ENCODE measurements at regions not wholly inside any gene's neighbourhood (a gene's known extent, or its start where the extent isn't known, plus 50 kb on each side); places are given as distances from the start of the nearest gene placed in this dataset.
"Not testable (repeated sequence)": the region's sequence is repeated elsewhere in the genome, so short reads cannot be mapped to it uniquely, and the experiment has no call there.

DNA sequence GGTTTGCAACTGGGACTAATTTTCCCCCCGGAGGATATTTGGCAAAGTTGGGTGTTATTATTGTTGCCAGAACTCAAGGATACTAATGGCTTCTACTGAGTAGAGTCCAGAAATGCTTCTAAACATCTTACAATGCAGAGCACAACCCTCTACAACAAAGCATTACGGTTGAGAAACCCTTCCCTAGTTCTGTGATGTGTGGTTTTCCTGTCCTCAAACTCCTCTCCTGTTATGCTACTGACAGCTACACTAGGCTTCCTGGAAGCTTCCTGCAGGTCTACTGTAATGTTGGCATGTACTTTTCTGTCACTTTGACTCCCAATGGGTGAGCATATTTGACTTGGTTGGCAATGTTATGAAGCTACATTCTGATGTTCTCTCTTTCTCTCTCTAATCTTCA lies 1656.9 kb downstream of the MRPL39 start:
- DNase-seq (ENCODE audit: low read depth in 2 of 3, low spot score in 2 of 3) = no peak

- no peak for DNase-seq (ENCODE audit: low read depth in 2 of 3, low spot score in 2 of 3)
Observed at GRCh38 chr21:23949493-23949892, 1657.8 kb downstream of the MRPL39 start.

DNA sequence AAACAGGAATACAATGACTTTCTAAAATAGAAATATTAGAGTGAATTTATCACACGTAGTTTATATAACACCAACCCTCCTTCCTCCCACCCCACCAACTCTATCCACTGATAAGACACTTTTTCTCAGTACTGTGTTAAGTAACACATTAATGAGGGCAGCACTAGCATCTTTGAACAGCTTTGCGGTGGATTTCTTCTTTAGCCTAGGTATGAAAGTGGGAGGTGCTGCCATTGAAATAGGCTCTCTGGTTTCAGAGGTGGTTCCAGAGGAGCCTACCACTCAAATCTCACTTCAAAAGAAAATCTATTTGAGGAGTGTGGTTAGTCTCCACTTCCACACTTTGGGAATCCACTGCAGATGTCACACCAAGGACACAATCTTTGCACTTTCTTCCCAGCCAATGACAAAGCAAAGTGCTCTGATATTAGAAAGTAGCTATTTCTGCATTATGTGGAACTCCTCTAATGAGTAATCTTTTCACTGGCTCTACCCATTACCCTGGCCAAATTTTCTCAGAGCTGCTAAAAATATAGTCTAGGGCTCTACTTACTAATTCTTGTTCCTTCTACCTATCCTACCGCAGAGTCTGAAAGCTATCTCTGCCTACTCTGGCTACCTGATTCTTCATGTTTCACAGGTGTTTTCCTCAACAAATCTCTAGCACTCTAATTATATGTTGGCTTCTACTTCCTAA lies 1667.8 kb downstream of the MRPL39 start:
- DNase-seq (ENCODE audit: low read depth in 2 of 3, low spot score in 2 of 3) = no peak

DNA sequence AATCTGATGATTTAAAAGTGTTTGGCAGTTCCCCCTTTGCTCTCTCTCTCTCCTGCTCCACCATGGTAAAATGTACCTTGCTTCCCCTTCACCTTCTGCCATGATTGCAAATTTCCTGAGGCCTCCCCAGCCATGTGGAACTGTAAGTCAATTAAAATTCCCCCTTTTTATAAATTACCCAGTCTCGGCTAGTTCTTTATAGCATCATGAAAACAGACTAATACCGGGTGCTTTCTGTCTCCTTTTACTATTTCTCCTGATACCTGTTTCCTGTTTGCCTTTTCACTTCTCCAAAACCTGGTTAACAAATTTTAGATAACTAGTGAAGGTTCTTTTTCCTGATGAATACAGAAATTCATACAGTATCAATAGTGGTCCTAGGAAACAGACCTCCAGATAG lies 1670.3 kb downstream of the MRPL39 start:
- DNase-seq (ENCODE audit: low read depth in 2 of 3, low spot score in 2 of 3) = no peak

DNA sequence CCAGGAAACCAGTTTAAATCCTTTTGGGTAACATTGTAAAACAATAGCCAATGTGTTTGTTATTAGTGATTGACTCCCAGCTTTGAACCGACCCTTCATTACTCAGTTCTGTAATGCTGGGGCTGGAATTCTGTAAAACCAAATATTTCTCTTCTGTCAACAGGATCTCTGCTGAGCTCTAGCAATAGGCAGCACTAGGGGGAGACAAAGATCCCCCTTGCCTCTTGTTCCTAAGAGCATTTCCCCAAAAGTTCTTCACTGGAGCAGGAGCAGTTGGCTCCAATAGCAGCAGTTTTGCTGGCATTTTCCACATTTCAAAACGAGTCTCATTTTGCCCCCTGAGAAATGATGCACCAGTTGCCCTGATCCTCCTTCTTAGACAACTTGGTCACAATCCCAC lies 1671.1 kb downstream of the MRPL39 start:
- DNase-seq (ENCODE audit: low read depth in 2 of 3, low spot score in 2 of 3) = no peak

DNA sequence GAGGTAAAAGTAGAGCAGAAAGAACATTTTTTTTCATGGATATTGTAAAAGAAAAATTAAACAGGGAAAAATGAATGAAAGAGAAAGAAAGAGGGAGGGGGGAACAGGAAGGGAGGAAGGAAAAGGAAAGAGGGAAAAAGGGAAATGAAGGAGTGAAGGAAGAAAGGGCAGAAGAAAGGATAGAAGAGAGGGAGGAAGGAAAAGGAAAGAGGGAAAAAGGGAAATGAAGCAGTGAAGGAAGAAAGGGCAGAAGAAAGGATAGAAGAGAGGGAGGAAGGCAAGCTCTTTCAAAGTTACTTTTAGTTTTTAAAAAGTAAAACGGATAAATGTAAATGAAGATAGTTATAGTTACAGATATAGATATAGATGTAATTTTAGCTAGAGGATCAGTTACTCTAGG lies 1676.7 kb downstream of the MRPL39 start:
- no peak for DNase-seq (ENCODE audit: low read depth in 2 of 3, low spot score in 2 of 3)

DNA sequence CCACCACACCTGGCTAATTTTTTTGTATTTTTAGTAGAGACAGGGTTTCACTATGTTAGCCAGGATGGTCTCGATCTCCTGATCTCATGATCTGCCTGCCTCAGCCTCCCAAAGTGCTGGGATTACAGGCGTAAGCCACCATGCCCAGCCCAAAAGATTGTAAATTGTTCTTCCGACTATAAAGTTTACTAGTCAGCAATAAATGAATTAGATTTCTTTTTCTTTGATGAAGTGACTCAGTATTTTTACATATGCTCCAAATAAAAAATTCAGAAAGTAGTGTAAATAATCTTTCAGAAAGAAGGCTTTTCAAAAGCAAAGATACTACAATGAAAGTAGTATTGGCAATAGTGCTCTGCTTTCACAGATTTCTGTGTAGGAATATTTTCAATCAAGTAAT lies 1680.9 kb downstream of the MRPL39 start:
- not testable (repeated sequence) for DNase-seq (ENCODE audit: low read depth in 2 of 3, low spot score in 2 of 3)

- DNase-seq (ENCODE audit: low read depth in 2 of 3, low spot score in 2 of 3) = no peak
Observed at GRCh38 chr21:23921670-23922418, 1685.4 kb downstream of the MRPL39 start.

GRCh38 chr21:23900727-23901126 lies 1706.6 kb downstream of the MRPL39 start:
- no peak for DNase-seq (ENCODE audit: low read depth in 2 of 3, low spot score in 2 of 3)

GRCh38 chr21:23899561-23899960 lies 1707.7 kb downstream of the MRPL39 start:
- no peak for DNase-seq (ENCODE audit: low read depth in 2 of 3, low spot score in 2 of 3)

GRCh38 chr21:23890652-23891051 lies 1716.6 kb downstream of the MRPL39 start:
- no peak for DNase-seq (ENCODE audit: low read depth in 2 of 3, low spot score in 2 of 3)

GRCh38 chr21:23887725-23888306 lies 1719.5 kb downstream of the MRPL39 start:
- no peak for DNase-seq (ENCODE audit: low read depth in 2 of 3, low spot score in 2 of 3)

GRCh38 chr21:23886828-23887724 lies 1720.2 kb downstream of the MRPL39 start:
- no peak for DNase-seq (ENCODE audit: low read depth in 2 of 3, low spot score in 2 of 3)

DNA sequence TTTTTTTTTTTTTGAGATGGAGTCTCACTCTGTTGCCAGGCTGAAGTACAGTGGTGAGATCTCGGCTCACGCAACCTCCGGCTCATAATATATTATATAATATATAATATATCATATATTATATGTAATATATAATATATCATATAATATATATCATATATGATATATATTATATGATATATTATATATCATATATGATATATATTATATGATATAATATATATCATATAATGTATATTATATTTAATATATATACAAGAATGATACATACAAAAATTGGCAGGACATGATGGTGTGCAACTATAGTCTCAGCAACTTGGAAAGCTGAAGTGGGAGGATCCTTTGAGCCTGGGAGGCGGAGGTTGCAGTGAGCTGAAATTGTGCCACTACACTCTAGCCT lies 1725.5 kb downstream of the MRPL39 start:
- DNase-seq (ENCODE audit: low read depth in 2 of 3, low spot score in 2 of 3) = no peak

- no peak for DNase-seq (ENCODE audit: low read depth in 2 of 3, low spot score in 2 of 3)
Observed at GRCh38 chr21:23876925-23877558, 1730.2 kb downstream of the MRPL39 start.

- no peak for DNase-seq (ENCODE audit: low read depth in 2 of 3, low spot score in 2 of 3)
Observed at GRCh38 chr21:23874271-23874670, 1733.0 kb downstream of the MRPL39 start.

DNA sequence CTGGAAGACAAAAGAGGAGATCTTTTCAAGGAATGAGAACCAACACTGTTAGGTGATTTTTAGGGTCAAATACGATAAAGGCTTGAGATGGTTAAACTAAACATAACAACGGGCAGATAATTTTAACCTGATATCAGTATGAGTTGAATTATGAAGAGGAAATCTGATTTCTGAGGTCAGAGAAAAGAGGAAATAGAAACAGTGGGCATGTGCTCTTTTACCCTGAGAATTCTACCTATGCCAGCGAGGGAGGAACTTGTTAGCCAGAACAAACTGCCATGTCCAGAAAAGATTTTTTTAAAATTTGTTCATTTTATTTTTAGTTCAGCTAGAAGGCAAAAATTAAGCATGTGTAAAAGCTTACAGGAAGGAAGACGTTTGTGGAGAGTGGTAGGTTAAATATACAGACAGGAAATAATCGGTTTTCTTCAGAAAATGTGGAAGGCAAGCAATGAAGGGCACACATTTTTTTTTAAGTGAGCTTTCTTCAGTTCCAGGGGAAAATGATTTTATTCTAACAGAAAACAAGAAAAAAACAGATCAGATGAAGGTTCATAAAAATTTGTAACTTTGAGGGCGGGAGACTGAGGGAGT lies 1745.3 kb downstream of the MRPL39 start:
- no peak for DNase-seq (ENCODE audit: low read depth in 2 of 3, low spot score in 2 of 3)

GRCh38 chr21:23858878-23859277 lies 1748.4 kb downstream of the MRPL39 start:
- no peak for DNase-seq (ENCODE audit: low read depth in 2 of 3, low spot score in 2 of 3)

GRCh38 chr21:23853796-23854379 lies 1753.4 kb downstream of the MRPL39 start:
- no peak for DNase-seq (ENCODE audit: low read depth in 2 of 3, low spot score in 2 of 3)

- DNase-seq (ENCODE audit: low read depth in 2 of 3, low spot score in 2 of 3) = no peak
Observed at GRCh38 chr21:23837564-23837963, 1769.7 kb downstream of the MRPL39 start.
